PC-9 (cell line): ENCODE measurements at regions not wholly inside any gene's neighbourhood (a gene's known extent, or its start where the extent isn't known, plus 50 kb on each side); places are given as distances from the start of the nearest gene placed in this dataset.

Source experiments
- EZH2 ChIP-seq: fragments of 200-600 bp; sonication (generic); IDR thresholded peaks from 2 replicates; pipeline ENCODE4 v1.8.0; 2017; ENCODE audit warnings: antibody characterized with exemption, low read depth
- TF ChIP-seq, protein P1 (sequence below): fragments of 200-600 bp; sonication (generic); conservative IDR thresholded peaks from 2 replicates; pipeline ENCODE4 v1.6.1; 2017; ENCODE audit warnings: mixed run types, antibody characterized with exemption, mild to moderate bottlenecking, moderate library complexity

- TF ChIP-seq, protein P1, sequence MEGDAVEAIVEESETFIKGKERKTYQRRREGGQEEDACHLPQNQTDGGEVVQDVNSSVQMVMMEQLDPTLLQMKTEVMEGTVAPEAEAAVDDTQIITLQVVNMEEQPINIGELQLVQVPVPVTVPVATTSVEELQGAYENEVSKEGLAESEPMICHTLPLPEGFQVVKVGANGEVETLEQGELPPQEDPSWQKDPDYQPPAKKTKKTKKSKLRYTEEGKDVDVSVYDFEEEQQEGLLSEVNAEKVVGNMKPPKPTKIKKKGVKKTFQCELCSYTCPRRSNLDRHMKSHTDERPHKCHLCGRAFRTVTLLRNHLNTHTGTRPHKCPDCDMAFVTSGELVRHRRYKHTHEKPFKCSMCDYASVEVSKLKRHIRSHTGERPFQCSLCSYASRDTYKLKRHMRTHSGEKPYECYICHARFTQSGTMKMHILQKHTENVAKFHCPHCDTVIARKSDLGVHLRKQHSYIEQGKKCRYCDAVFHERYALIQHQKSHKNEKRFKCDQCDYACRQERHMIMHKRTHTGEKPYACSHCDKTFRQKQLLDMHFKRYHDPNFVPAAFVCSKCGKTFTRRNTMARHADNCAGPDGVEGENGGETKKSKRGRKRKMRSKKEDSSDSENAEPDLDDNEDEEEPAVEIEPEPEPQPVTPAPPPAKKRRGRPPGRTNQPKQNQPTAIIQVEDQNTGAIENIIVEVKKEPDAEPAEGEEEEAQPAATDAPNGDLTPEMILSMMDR: no peak
- no peak for TF ChIP-seq EZH2
These were observed 254.8 kb upstream of the EPHA3 start for GRCh38 chr3:88852606-88853005.
